ENCODE measurements at regions not wholly inside any gene's neighbourhood (a gene's known extent, or its start where the extent isn't known, plus 50 kb on each side); places are given as distances from the start of the nearest gene placed in this dataset.

DNA sequence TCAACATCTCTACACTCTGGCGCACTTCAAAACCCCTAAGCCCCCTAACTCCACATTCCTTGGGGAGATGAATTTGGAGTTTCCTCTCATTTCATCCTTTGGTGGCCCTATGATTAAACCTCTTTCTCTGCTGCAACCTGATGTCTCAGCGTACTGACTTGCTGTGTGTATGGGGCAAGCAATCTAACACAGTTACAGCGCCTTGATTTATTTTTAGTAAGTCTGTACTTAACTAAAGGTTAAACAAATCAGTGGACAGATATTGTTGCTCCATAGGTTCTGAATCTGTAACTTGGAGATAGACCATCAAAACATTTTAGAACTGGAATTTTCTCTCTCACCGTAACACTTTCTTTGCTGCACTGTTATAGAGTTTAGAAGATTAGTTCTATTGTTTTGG, 452.8 kb downstream of the IRX1 start:
- no peak for FAIRE-seq

DNA sequence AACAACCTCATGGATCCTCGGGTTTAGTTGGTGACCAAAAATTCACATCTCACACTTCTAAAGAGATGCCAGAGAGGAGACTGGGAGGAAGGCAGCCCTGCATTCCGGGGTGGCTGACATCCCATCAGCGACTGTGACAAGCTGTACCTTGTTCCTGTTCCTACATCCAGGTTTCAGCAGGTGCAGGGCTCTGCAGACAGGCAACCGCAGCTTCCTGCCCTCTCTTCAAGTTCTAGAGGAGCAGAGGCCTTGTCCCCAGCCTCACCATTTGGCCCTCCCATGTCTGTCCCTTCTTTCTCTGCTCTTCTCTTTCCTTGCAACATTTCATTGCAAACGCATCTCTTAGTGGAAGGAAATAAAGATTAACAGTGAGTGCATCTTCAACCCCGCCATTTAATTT, 454.6 kb downstream of the IRX1 start:
- FAIRE-seq (no peak), DNase-seq (ENCODE audit: insufficient read length, low spot score) (no peak)

More for the DNA sequence above, 452.8 kb downstream of the IRX1 start:
- no peak for DNase-seq (ENCODE audit: insufficient read length, low spot score)

DNA sequence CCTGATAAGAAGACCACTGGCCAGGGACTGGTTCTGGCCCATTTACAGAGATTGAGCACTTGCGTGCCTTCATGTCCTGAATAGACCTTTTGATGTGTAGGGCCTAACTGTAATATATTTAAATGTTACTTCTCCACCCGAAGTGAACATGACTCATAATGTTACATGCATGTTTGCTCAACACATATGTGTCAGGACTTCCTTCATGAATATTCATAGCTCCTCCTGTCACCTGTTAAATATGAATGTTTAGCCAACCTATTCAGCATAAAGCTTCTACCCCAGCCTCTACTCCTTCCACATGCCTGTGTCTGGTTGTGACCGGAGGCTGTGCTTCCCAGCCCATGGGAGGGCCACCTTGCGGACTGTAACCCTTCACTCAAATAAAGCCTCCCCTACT, 457.5 kb downstream of the IRX1 start:
- no peak for FAIRE-seq

DNA sequence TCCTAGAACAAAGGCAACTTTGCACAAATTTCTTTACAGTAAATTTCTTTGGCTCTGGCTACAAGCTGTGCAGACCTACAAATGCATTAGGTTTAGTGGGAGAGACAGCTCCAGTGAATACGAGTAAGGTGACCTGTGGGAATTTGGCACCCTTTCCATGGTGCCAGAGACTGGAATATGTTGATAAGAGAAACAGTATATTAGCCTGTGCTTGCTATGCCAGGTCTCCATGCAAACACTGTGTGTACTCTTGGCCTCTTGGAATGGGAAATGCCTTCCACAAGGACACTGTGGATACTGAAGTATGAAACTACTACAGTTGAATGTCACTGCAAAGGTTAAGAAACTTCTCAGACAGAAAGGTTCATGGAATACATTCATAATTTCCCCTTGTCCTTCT, 458.5 kb downstream of the IRX1 start:
- no peak for FAIRE-seq
- DNase-seq (ENCODE audit: insufficient read length, low spot score) = no peak

More for the DNA sequence above, 457.5 kb downstream of the IRX1 start:
- DNase-seq (ENCODE audit: insufficient read length, low spot score) = no peak

DNA sequence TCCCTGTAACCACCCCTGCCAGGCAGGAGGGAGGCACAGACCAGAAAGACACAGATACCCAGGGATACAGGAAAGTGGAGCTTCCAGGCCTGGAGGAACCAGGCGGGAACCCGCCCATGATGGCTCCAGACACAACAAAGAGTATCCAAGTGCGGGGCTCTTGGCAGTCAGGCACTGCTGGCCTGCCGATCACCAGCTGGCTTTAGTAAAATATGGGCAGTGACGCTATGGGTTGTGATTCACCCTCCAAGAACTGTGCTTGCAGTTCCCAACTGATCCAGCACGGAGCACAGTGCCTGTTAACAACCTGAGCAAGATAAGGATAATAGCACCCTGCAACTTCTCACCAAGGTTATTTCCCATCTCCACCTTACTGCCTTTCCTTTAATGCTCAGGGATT, 463.3 kb downstream of the IRX1 start:
- no peak for DNase-seq (ENCODE audit: insufficient read length, low spot score)
- no peak for FAIRE-seq

DNA sequence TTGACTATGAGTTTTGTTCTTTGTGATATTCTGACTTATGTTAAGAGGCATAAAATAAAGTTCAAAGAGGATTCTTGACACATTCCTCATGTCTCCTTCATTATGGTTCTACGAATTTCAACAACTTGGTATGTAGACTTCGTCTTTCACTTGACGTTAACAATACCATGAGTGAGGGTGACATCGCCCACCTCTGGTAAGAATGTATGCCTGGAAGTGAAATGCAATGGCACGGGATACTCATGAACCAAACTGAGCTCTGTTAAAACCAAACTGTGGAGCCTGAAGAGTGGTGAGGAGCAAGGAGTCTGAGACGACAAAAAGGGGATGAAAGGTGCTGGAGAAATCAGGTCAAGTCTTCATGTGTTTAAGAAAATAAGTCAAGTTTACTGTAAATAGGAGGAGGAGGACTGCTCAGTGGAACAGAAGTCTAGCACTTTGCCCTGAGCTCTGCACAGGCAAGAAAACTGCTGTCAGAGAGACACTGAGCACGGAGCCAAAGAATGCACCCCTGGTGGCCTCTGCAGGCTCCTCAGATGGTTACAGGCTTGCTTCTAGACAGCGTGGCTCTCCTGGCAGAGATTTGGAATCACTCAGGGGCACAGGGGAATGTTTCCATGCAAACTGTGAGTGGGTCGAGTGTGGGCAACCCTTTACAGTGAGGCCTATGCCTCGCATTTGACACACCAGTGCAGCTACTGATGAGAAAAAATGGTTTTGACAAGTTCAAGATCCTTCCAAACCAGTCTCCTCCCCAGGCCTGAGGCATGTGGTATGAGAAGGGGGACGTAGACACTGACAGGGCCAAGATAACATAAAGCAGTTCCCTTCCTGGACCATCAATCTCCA, 470.1 kb downstream of the IRX1 start:
- DNase-seq (ENCODE audit: insufficient read length, low spot score) = no peak
- no peak for FAIRE-seq

DNA sequence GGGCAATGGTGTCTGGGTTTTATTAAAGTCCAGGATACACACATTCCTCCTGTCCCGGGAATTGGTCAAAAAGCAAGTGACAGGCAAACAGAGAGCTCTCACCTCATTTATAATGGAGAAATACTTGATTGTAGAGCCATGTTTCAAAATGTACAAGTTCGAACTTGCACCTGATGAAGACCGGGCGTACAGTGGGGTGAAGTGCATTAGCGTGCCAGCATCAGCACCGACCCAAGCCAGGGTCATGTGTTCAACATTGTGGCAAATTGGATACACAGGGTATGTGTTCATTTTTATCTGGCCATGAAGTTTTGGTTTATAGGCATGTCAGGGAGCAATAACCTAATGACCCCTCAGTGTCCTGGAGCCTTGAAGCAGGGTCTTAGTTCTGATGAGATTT, 472.5 kb downstream of the IRX1 start:
- FAIRE-seq = no peak
- no peak for DNase-seq (ENCODE audit: insufficient read length, low spot score)

DNA sequence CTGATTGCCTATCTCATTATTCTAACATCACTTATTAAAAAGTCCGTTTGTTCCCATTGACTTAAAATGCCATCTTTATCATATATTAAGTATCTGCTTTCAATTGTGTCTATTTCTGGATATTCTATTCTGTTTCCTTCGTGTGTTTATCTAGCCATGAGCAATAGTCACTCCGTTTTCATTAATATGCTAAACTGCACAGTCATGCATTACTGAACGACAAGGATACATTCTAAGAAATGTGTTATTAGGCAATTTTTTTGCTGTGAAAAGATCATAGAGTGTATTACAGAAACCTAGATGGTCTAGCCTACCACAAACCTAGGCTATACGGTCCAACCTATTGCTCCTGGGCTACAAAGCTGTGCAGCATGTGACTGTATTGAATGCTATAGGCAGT, 482.9 kb downstream of the IRX1 start:
- DNase-seq (ENCODE audit: insufficient read length, low spot score) (no peak), FAIRE-seq (no peak)

DNA sequence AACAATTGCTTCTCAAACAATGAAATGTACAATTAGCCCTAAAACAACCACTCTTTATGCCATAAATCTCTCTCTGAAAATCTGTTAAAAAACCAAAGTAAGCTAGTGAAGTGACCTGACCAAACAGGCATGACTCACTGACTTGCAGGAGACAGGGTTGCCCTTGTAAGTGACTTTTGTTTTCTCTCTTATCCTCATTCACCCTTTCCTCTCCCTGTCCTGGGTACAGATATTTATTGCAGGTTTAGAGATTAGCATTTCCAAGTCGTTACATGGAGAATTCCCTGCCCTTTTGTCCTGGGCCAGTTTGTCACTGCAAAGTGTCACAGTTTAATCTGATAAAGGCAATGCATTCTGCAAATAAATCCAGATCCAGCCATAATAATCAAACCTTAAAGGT, 484.2 kb downstream of the IRX1 start:
- FAIRE-seq (no peak), DNase-seq (ENCODE audit: insufficient read length, low spot score) (no peak)

DNA sequence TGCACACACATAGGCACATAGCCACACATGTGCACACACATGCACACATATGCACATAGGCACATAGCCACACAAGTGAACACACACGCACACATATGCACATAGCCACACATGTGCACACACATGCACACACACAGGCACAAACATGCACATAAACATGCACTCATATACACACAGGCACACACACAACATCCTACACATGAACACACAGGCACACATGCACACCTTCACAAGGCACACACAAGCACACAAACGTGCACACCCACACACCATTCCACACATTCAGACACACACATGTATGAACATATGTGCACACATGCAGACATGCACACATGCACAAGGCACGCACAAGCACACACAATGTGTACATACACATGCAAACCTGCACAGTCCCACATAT, 484.7 kb downstream of the IRX1 start:
- DNase-seq (ENCODE audit: insufficient read length, low spot score) = no peak
- no peak for FAIRE-seq

DNA sequence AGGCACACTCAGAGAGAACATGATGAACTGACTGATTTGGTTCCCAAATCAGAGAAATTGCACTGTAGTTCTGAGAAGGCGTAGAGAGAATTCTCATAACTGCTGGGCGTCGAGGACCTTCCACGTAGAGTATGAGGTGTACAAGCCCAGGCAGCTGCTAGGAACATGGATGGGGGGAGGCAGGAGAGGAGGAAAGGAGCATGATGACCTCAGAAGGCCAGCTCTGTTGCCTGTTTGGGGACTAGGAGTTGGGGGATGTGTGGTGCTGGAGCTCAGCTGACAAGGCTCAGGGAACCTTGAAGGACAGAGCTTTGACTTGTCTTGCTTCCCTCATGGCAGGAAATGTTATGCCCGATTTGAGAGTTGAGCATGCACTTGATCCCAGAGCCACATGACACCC, 485.4 kb downstream of the IRX1 start:
- FAIRE-seq = no peak
- DNase-seq (ENCODE audit: insufficient read length, low spot score) = no peak

DNA sequence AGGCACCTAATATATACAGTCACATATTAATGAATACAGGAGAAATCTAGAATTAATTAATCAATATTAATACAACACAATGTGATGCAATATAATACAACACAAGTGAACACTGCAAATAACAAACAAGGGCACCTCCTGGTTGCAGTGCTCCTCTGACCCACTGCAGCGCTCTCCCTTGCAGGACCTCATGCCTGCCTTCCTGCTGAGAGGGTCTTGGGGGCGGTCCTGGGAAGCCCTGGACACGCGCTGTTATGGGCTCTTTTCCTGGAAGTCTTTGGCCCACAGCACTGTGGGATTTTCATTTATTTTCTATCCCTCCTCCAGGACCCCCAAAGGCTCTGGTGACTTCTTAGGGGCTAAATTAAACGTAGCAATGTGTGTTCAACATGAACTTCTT, 485.8 kb downstream of the IRX1 start:
- FAIRE-seq = no peak
- DNase-seq (ENCODE audit: insufficient read length, low spot score) = no peak

DNA sequence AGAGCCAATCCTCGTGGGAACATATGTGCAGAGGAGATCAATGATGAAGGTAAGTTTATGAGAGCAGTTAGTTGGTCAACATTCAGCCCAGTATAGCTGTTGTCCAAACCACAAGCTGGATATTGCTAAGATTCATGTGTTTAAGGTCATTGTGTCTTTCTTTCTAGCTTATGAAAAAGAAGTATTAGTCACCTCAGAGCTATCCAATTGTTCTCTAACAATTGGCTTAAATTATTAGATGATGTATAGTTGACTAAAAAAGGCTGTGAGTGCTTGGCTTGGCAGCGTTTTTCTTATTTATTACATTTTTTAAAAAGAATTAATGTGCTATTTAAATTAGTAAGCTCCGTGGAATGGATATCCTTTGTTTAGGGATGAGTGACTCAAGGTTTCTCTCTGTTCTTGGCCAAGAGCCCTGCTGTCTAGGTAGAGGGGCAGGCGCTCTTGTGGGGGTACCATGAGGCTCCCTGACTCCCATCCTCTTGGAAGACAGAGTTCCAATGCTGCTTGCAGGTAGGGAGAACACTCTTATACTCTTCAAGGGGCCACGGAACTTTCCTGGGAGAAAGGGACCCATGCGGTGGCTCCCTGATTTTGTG, 487.4 kb downstream of the IRX1 start:
- no peak for FAIRE-seq
- no peak for DNase-seq (ENCODE audit: insufficient read length, low spot score)

DNA sequence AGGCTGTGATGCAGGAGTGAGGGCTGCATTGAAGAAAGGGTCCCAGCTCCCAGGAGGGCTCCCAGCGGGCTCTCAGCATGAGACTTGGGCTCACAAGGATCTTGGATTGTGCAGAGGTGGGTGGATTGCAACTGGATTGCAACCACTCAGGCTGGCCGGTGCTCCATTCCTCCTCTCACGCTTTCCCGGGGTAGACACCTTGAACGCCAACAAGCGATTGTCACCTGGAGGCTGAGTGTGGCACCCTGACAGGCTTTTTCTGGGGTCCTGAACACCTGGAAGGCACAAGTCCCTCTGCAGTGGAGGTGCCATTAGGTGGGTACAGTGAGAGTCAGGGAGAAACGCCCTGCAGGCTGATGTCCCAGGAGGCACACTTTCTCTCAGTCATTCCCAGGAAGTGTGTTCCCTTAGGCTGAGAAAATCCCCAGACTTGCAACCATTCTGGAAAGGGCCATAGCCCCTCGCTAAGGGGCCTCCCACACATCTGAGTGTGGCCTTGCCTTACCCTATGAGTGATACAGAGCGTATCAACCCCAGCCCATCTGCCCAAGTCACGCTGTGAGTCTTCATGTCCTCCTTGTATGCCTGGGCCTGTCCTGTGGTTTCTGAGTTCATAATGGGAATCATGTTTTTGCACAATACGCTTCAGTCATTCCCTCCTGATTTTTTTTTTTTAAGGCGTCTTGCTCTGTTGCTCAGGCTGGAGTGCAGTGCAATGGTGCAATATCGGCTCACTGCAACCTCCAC, 488.1 kb downstream of the IRX1 start:
- DNase-seq (ENCODE audit: insufficient read length, low spot score) (no peak), FAIRE-seq (no peak)

DNA sequence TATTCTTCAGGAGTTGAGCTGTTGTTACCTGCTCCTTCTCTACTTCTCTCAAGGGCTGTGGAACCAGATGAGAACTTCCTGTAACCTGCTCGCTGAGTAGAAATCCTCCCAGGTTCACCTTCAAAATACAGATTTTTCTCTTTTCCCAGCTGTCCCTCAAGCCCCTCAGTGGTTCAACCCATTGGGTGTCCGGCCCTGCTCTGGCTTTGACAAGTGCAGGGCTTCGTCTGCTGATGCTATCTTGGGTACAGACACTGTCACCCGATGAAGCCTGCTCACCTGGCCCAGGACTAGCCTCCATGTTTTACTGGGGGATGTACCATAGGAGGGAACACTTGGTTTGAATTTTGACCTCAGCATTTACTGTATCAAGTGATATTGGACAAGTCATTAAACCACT, 490.4 kb downstream of the IRX1 start:
- DNase-seq (ENCODE audit: insufficient read length, low spot score) (no peak), FAIRE-seq (no peak)

DNA sequence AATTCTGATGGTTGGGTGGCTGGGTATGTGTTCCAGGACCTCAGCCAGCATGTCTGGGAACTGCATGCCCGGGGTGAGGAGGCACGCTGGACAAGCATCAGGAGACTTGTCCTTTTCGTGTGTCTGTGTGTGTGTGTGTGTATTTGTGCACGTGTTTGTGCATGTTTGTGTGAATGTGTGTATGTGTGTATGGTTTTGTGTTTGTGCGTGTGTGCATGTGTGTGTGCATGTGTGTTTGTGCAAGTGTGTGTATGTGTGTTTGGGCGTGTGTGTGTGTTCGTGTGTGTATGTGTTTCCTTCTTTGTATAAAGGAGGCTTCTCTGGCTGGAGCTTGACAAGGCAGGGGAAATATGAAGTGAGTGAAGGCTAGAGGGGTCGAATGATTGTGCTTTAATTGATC, 491.5 kb downstream of the IRX1 start:
- FAIRE-seq (no peak), DNase-seq (ENCODE audit: insufficient read length, low spot score) (no peak)

DNA sequence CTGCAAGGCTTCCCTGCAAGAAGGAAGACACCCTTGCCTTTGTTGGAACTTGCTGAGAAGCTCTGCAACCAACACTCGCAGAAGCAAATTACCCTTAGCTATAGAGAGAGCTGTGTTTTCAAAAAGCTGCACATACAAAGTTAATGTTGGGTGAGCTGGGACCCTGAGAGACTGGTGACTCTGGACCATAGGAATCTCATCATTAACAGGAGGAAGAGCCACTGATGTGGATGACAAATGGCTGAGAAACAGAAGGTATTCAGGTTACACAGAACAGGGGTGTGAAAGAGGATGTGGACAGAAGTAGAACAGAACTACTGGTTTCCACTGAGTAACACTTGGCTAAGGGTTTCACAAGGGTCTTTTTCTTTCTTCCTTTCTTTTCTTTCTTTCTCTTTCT, 493.5 kb downstream of the IRX1 start:
- DNase-seq (ENCODE audit: insufficient read length, low spot score) = no peak
- FAIRE-seq = no peak

DNA sequence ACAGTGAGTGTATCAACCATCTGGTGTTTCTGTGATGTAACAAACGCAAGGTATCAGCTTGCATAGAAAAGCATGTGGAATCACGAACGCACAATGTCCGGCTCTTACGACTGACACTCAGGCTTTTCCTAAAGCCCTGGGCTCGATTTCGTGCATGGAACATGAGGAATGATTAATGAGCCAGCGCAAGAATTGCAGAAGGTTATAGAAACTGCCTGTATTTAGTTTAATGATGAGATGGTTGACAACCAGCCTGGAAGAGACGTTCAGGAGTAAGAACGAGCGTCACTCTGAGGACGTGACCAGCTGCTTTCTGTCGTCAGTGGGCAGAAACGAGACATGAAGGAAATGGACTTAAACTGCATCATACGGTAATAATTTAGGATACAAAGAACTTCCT, 497.6 kb downstream of the IRX1 start:
- FAIRE-seq (no peak), DNase-seq (ENCODE audit: insufficient read length, low spot score) (no peak)

DNA sequence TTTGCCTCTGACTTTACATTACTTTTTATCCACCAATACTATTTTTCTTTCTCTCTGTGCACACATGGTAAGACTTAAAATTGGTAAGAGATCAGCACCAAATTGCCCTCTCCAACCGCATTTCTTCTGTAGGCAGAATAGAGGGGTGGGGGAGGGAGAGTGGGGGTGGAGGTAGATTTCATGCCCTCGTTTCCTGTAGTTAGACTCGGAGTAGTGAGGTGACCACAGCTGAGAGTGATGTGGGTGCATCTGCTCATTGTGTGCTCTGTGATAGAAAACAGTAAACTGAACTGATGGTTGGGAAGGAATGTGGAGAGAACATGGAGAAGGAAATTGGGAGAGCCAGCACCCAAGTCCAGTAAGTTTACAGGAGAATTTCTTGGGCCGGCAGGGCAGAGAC, 498.3 kb downstream of the IRX1 start:
- FAIRE-seq (no peak), DNase-seq (ENCODE audit: insufficient read length, low spot score) (no peak)

DNA sequence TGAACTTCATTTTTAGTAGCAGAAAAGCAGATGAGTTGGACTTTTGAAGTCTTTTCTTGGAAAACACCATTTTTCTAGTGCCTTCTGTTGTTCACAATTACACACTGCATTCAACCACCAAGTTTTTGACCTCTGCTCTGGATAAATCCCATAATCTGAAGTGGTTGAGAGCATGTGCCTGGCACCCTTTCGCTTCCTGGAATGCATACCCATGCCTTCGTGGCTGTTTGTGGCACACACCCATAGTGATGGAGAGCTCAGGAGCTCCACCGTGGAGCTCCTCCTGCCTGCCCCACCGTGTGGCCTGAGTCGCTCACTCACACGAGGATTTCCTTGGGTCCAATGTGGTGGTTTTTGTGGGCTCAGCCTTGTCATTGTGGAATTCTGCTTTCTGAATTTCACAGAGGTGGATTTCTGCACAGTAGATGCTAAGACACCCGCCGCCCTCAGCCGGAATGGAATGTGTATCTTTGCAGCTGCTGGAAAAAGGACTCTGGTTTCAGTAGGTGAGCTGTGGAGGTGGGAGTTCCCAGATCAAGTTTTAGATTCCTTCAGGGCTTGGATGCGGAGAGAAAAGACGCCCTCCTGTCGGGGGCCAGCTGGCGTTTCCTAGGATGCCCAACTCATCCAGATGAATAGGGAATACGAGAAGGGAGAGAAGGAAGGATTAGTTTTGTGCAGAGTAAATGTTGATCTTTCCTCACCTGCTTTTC, 500.4 kb downstream of the IRX1 start:
- no peak for FAIRE-seq
- DNase-seq (ENCODE audit: insufficient read length, low spot score) = no peak

DNA sequence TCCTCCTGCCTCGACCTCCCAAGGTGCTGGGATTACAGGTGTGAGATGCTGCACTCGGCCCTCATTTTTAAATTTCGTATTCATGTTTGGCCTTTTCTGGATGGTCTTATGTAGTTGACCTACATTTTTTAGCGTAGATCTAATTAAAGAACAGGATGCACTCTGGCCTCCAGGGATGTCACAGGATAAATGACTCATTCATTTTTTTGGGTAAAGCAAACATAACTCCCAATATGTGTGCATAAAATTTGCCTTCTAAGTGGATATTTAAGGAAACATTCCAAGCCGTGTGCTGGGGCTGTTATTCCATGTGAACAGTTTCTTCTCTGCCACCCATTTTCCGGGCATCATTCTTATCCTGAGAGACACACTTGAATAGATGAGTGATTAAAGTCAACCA, 501.6 kb downstream of the IRX1 start:
- no peak for FAIRE-seq

More for the DNA sequence above, 501.6 kb downstream of the IRX1 start:
- DNase-seq (ENCODE audit: insufficient read length, low spot score) = no peak

Measured in GM19239 (cell line).